DND-41 (cell line): ENCODE measurements at regions not wholly inside any gene's neighbourhood (a gene's known extent, or its start where the extent isn't known, plus 50 kb on each side); places are given as distances from the start of the nearest gene placed in this dataset.

Experiments
- EZH2 ChIP-seq: IDR thresholded peaks from 3 replicates; pipeline ENCODE4 v1.6.1; 2012; ENCODE audit warnings: borderline replicate concordance, low read depth, mild to moderate bottlenecking, moderate library complexity, low read length, inconsistent platforms; ENCODE audit not compliant: severe bottlenecking
- TF ChIP-seq, protein P1 (sequence below): IDR thresholded peaks from 2 replicates; pipeline ENCODE4 v1.5.1; 2012; ENCODE audit warnings: borderline replicate concordance, low read length, moderate library complexity, mild to moderate bottlenecking; ENCODE audit not compliant: poor library complexity, severe bottlenecking; ENCODE audit errors: extremely low read depth

GRCh38 chr22:49179886-49180682, 647.6 kb downstream of the BRD1 start:
- TF ChIP-seq, protein P1, sequence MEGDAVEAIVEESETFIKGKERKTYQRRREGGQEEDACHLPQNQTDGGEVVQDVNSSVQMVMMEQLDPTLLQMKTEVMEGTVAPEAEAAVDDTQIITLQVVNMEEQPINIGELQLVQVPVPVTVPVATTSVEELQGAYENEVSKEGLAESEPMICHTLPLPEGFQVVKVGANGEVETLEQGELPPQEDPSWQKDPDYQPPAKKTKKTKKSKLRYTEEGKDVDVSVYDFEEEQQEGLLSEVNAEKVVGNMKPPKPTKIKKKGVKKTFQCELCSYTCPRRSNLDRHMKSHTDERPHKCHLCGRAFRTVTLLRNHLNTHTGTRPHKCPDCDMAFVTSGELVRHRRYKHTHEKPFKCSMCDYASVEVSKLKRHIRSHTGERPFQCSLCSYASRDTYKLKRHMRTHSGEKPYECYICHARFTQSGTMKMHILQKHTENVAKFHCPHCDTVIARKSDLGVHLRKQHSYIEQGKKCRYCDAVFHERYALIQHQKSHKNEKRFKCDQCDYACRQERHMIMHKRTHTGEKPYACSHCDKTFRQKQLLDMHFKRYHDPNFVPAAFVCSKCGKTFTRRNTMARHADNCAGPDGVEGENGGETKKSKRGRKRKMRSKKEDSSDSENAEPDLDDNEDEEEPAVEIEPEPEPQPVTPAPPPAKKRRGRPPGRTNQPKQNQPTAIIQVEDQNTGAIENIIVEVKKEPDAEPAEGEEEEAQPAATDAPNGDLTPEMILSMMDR = no peak
- TF ChIP-seq EZH2 = no peak
